HEK293 (cell line): ENCODE measurements at regions not wholly inside any gene's neighbourhood (a gene's known extent, or its start where the extent isn't known, plus 50 kb on each side); places are given as distances from the start of the nearest gene placed in this dataset.

ENCODE experiments used
- CTCF ChIA-PET: fragments of 350-600 bp; formaldehyde crosslinking; extraction: SDS; loops from one replicate; lab custom pipeline; 2021; ENCODE audit warnings: antibody characterized with exemption; lab: Yijun Ruan, JAX
- POLR2A ChIA-PET: fragments of 300-600 bp; formaldehyde crosslinking; extraction: SDS; loops from one replicate; lab custom pipeline; 2020; ENCODE audit warnings: antibody characterized with exemption, inconsistent platforms; lab: Yijun Ruan, JAX
- H3K27ac ChIP-seq: fragments of 200-500 bp; sonication (Bioruptor generic); 2 replicates; pipeline ENCODE4 v1.5.1; 2014; ENCODE audit warnings: low read depth, low read length, control low read depth, inconsistent platforms; ENCODE audit errors: extremely low read depth
- H3K36me3 ChIP-seq, 2 experiments: fragments of 200-500 bp in 1 of 2; sonication (Bioruptor generic) in 1 of 2; 1 replicate in 1 of 2; 2 replicates in 1 of 2; pipeline ENCODE4 v1.5.1; 2014 to 2017; ENCODE audit warnings: inconsistent platforms in 2 of 2, low read length in 2 of 2; ENCODE audit not compliant: control insufficient read depth in 2 of 2, insufficient read depth in 1 of 2
- H3K4me1 ChIP-seq: fragments of 200-500 bp; sonication (Bioruptor generic); 2 replicates; pipeline ENCODE4 v1.5.1; 2014; ENCODE audit warnings: mild to moderate bottlenecking, low read length, inconsistent platforms; ENCODE audit not compliant: control insufficient read depth, insufficient read depth
- H3K4me3 ChIP-seq: 2 replicates; pipeline ENCODE4 v1.5.1; 2011; ENCODE audit warnings: low read depth, mild to moderate bottlenecking, control low read depth, low read length, moderate library complexity
- H3K9me3 ChIP-seq: fragments of 200-500 bp; sonication (Bioruptor generic); 2 replicates; pipeline ENCODE4 v1.5.1; 2014; ENCODE audit warnings: low read depth, low read length, inconsistent platforms; ENCODE audit not compliant: control insufficient read depth, insufficient read depth
- GLIS2 ChIP-seq: fragments of 450-650 bp; formaldehyde crosslinking; IDR thresholded peaks from 2 replicates; pipeline ENCODE4 v1.5.1; 2016; ENCODE audit warnings: missing biosample characterization, missing genetic modification characterization
- KLF9 ChIP-seq: fragments of 450-650 bp; formaldehyde crosslinking; IDR thresholded peaks from 2 replicates; pipeline ENCODE4 v1.5.1; 2016; ENCODE audit warnings: missing biosample characterization, missing genetic modification characterization, low read depth
- OVOL3 ChIP-seq: fragments of 450-650 bp; formaldehyde crosslinking; IDR thresholded peaks from 2 replicates; pipeline ENCODE4 v1.5.1; 2016; ENCODE audit warnings: missing biosample characterization, missing genetic modification characterization
- PRDM10 ChIP-seq: fragments of 450-650 bp; formaldehyde crosslinking; IDR thresholded peaks from 2 replicates; pipeline ENCODE4 v1.5.1; 2016; ENCODE audit warnings: missing biosample characterization, missing genetic modification characterization
- SALL2 ChIP-seq: fragments of 450-650 bp; formaldehyde crosslinking; IDR thresholded peaks from 2 replicates; pipeline ENCODE4 v1.5.0; 2017; ENCODE audit warnings: missing biosample characterization, mild to moderate bottlenecking, missing genetic modification characterization, borderline replicate concordance
- SETDB1 ChIP-seq: IDR thresholded peaks from one replicate; pipeline ENCODE4 v1.6.1; 2017; ENCODE audit warnings: mild to moderate bottlenecking, low read length, moderate library complexity, mixed read lengths; ENCODE audit not compliant: insufficient read length
- YY1 ChIP-seq: fragments of 450-650 bp; formaldehyde crosslinking; IDR thresholded peaks from 2 replicates; pipeline ENCODE4 v1.5.1; 2018; ENCODE audit warnings: missing biosample characterization, missing genetic modification characterization
- ZNF19 ChIP-seq: fragments of 450-650 bp; formaldehyde crosslinking; IDR thresholded peaks from 2 replicates; pipeline ENCODE4; 2016; ENCODE audit warnings: missing biosample characterization, missing genetic modification characterization, low read depth
- ZNF2 ChIP-seq: fragments of 450-650 bp; formaldehyde crosslinking; IDR thresholded peaks from 2 replicates; pipeline ENCODE4 v1.5.1; 2016; ENCODE audit warnings: missing biosample characterization, missing genetic modification characterization
- ZNF23 ChIP-seq: fragments of 450-650 bp; formaldehyde crosslinking; IDR thresholded peaks from 2 replicates; pipeline ENCODE4 v1.5.1; 2016; ENCODE audit warnings: missing biosample characterization, missing genetic modification characterization, borderline replicate concordance
- ZNF248 ChIP-seq: fragments of 450-650 bp; formaldehyde crosslinking; IDR thresholded peaks from 2 replicates; pipeline ENCODE4 v1.5.1; 2017; ENCODE audit warnings: missing biosample characterization, missing genetic modification characterization
- ZNF274 ChIP-seq, 2 experiments: fragments of 200-500 bp in 1 of 2; fragments of 450-650 bp in 1 of 2; sonication (Bioruptor generic) in 1 of 2; formaldehyde crosslinking in 1 of 2; IDR thresholded peaks; 2 replicates each; pipeline versions ENCODE4 v1.5.1 to v1.6.1; 2014 to 2016; ENCODE audit warnings: borderline replicate concordance in 1 of 2, inconsistent platforms in 1 of 2, low read length in 1 of 2, missing biosample characterization in 1 of 2, missing genetic modification characterization in 1 of 2
- ZNF404 ChIP-seq: fragments of 450-650 bp; formaldehyde crosslinking; IDR thresholded peaks from 2 replicates; pipeline ENCODE4 v1.5.1; 2017; ENCODE audit warnings: missing biosample characterization, missing genetic modification characterization
- ZNF449 ChIP-seq: fragments of 450-650 bp; formaldehyde crosslinking; IDR thresholded peaks from 2 replicates; pipeline ENCODE4 v1.5.1; 2017; ENCODE audit warnings: missing biosample characterization, mild to moderate bottlenecking, missing genetic modification characterization, moderate library complexity
- ZNF610 ChIP-seq: fragments of 450-650 bp; formaldehyde crosslinking; IDR thresholded peaks from 2 replicates; pipeline ENCODE4 v1.5.1; 2016; ENCODE audit warnings: missing biosample characterization, missing genetic modification characterization, borderline replicate concordance
- ZNF629 ChIP-seq: fragments of 450-650 bp; formaldehyde crosslinking; IDR thresholded peaks from 2 replicates; pipeline ENCODE4 v1.5.1; 2017; ENCODE audit warnings: missing biosample characterization, missing genetic modification characterization
- ZNF701 ChIP-seq: fragments of 450-650 bp; formaldehyde crosslinking; IDR thresholded peaks from 2 replicates; pipeline ENCODE4 v1.5.1; 2016; ENCODE audit warnings: missing biosample characterization, missing genetic modification characterization
- ZNF704 ChIP-seq: fragments of 450-650 bp; formaldehyde crosslinking; IDR thresholded peaks from 2 replicates; pipeline ENCODE4 v1.5.1; 2016; ENCODE audit warnings: missing biosample characterization, missing genetic modification characterization
- ZNF747 ChIP-seq: fragments of 450-650 bp; formaldehyde crosslinking; IDR thresholded peaks from 2 replicates; pipeline ENCODE4 v1.5.1; 2016; ENCODE audit warnings: missing biosample characterization, missing genetic modification characterization
- ZNF768 ChIP-seq: fragments of 450-650 bp; formaldehyde crosslinking; IDR thresholded peaks from 2 replicates; pipeline ENCODE4 v1.5.1; 2018; ENCODE audit warnings: missing biosample characterization, mild to moderate bottlenecking, missing genetic modification characterization
- ZNF791 ChIP-seq: fragments of 450-650 bp; formaldehyde crosslinking; IDR thresholded peaks from 2 replicates; pipeline ENCODE4 v1.5.1; 2016; ENCODE audit warnings: missing biosample characterization, missing genetic modification characterization
- ZSCAN5A ChIP-seq: fragments of 450-650 bp; formaldehyde crosslinking; IDR thresholded peaks from 2 replicates; pipeline ENCODE4 v1.5.1; 2016; ENCODE audit warnings: missing biosample characterization, missing genetic modification characterization
- TF ChIP-seq, protein P1 (sequence below): fragments of 450-650 bp; formaldehyde crosslinking; IDR thresholded peaks from 2 replicates; pipeline ENCODE4 v1.5.1; 2016; ENCODE audit warnings: missing biosample characterization, missing genetic modification characterization

DNA sequence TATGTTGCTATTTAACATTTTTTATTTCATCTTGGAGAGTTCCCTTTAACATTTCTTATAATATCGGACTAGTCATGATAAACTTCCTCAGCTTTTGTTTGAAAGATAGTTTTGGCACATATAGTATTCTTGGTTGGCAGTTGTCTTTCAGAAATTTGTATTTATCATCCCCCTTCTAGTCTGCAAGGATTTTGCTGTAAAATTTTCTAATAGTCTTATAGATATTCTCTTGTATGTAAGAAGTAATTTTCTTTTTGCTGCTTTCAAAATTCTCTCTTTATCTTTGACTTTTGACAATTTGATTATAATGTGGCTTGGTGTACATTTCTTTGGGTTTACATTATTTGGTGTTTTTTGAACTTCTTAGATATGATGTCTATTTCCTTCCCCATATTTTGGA lies 116.0 kb upstream of the AVPR1A start:
- ChIA-PET CTCF (no interaction called here), POLR2A (interaction anchor here (0.5 kb wide), 1 partner anchor 532 kb away, joined by 3 read pairs; no protein-coding TSS in a partner anchor)
- Histone ChIP-seq H3K27ac (no peak overlapping the region), H3K4me3 (no peak overlapping the region), H3K4me1 (no peaks in the 10 kb centered on the region), H3K9me3 (no peaks in the 10 kb centered on the region), H3K36me3 (no peaks in the 10 kb centered on the region)
- TF ChIP-seq, protein P1, sequence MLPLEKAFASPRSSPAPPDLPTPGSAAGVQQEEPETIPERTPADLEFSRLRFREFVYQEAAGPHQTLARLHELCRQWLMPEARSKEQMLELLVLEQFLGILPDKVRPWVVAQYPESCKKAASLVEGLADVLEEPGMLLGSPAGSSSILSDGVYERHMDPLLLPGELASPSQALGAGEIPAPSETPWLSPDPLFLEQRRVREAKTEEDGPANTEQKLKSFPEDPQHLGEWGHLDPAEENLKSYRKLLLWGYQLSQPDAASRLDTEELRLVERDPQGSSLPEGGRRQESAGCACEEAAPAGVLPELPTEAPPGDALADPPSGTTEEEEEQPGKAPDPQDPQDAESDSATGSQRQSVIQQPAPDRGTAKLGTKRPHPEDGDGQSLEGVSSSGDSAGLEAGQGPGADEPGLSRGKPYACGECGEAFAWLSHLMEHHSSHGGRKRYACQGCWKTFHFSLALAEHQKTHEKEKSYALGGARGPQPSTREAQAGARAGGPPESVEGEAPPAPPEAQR (tag by site-specific recombination): no peak
- TF ChIP-seq ZNF791 (tag by site-specific recombination) (peak; percentile 67), SETDB1 (peak; percentile 84)

DNA sequence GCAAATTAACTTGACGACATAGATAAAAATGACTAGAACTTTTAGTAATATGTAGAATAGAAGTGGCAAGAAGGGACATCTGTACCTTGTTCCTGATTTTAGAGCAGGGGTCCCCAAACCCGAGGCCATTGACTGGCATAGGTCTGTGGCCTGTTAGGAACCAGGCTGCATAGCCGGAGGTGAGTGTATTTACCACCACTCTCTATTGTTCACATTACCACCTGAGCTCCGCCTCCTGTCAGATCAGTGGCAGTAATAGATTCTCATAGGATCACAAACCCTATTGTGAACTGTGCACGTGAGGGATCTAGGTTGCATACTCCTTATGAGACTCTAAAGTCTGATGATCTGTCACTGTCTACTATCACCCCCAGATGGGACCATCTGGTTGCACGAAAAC lies 113.6 kb upstream of the AVPR1A start:
- Histone ChIP-seq H3K36me3 (no peaks in the 10 kb centered on the region), H3K9me3 (no peaks in the 10 kb centered on the region), H3K4me3 (no peak overlapping the region), H3K27ac (no peak overlapping the region), H3K4me1 (no peaks in the 10 kb centered on the region)
- no peak for TF ChIP-seq ZNF701 (tag by site-specific recombination)
- no peak for TF ChIP-seq GLIS2 (tag by site-specific recombination)
- TF ChIP-seq ZNF610 (tag by site-specific recombination): peak; percentile 92; the same call in 1 of the 2 replicates
- TF ChIP-seq OVOL3: no peak
- ChIA-PET POLR2A (no interaction called here), CTCF (interaction anchor here (0.6 to 1.2 kb wide), 4 partner anchors 9 to 24 kb away, joined by 3 to 6 read pairs (median 3); no protein-coding TSS in a partner anchor)

DNA sequence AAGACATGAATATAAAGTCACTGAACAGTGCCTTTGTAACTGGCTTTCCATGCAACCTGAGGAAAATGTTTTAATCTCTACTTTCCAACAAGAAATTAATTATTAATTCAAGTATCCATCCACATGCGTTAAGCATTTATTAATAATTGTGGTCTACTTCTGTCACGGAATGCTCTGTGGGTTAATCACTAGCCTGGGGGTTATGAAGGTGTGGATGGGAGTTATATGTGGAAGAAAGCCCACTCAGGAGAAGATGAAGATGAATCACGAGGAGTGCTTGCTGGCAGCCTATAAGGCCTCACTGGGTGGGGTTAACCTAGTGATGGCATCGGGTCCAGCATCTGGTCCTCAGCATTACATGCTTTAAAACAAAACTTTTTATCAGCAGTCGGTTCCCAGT lies 99.5 kb upstream of the AVPR1A start:
- Histone ChIP-seq H3K27ac (no peak overlapping the region), H3K36me3 (no peaks in the 10 kb centered on the region), H3K9me3 (no peaks in the 10 kb centered on the region), H3K4me1 (no peaks in the 10 kb centered on the region), H3K4me3 (no peak overlapping the region)
- ChIA-PET POLR2A (no interaction called here), CTCF (no interaction called here)
- TF ChIP-seq YY1 (tag by site-specific recombination): no peak
- no peak for TF ChIP-seq ZNF704
- TF ChIP-seq ZNF274 (IDR thresholded peaks at IDR 0.05; ENCODE audit: low read length): no peak
- no peak for TF ChIP-seq ZNF274 (tag by site-specific recombination; IDR thresholded peaks at IDR 0.05; ENCODE audit: borderline replicate concordance)
- TF ChIP-seq PRDM10 (tag by site-specific recombination): no peak
- TF ChIP-seq ZNF23 (tag by site-specific recombination): no peak
- TF ChIP-seq ZNF629 (tag by site-specific recombination): no peak
- no peak for TF ChIP-seq ZNF768 (tag by site-specific recombination)
- no peak for TF ChIP-seq ZNF19 (tag by site-specific recombination)
- TF ChIP-seq ZSCAN5A (tag by site-specific recombination): no peak
- no peak for TF ChIP-seq KLF9 (tag by site-specific recombination)
- no peak for TF ChIP-seq ZNF449 (tag by site-specific recombination)
- TF ChIP-seq ZNF2 (tag by site-specific recombination): no peak
- no peak for TF ChIP-seq ZNF248
- no peak for TF ChIP-seq SALL2 (tag by site-specific recombination)
- TF ChIP-seq ZNF747 (tag by site-specific recombination): no peak
- no peak for TF ChIP-seq ZNF404 (tag by site-specific recombination)
